HEK293 (cell line): ENCODE measurements at regions not wholly inside any gene's neighbourhood (a gene's known extent, or its start where the extent isn't known, plus 50 kb on each side); places are given as distances from the start of the nearest gene placed in this dataset.

Source experiments
- CTCF ChIA-PET: fragments of 350-600 bp; formaldehyde crosslinking; extraction: SDS; loops from one replicate; lab custom pipeline; 2021; ENCODE audit warnings: antibody characterized with exemption; lab: Yijun Ruan, JAX
- POLR2A ChIA-PET: fragments of 300-600 bp; formaldehyde crosslinking; extraction: SDS; loops from one replicate; lab custom pipeline; 2020; ENCODE audit warnings: antibody characterized with exemption, inconsistent platforms; lab: Yijun Ruan, JAX
- H3K27ac ChIP-seq: fragments of 200-500 bp; sonication (Bioruptor generic); 2 replicates; pipeline ENCODE4 v1.5.1; 2014; ENCODE audit warnings: low read depth, low read length, control low read depth, inconsistent platforms; ENCODE audit errors: extremely low read depth
- H3K36me3 ChIP-seq, 2 experiments: fragments of 200-500 bp in 1 of 2; sonication (Bioruptor generic) in 1 of 2; 1 replicate in 1 of 2; 2 replicates in 1 of 2; pipeline ENCODE4 v1.5.1; 2014 to 2017; ENCODE audit warnings: inconsistent platforms in 2 of 2, low read length in 2 of 2; ENCODE audit not compliant: control insufficient read depth in 2 of 2, insufficient read depth in 1 of 2
- H3K4me1 ChIP-seq: fragments of 200-500 bp; sonication (Bioruptor generic); 2 replicates; pipeline ENCODE4 v1.5.1; 2014; ENCODE audit warnings: mild to moderate bottlenecking, low read length, inconsistent platforms; ENCODE audit not compliant: control insufficient read depth, insufficient read depth
- H3K4me3 ChIP-seq: 2 replicates; pipeline ENCODE4 v1.5.1; 2011; ENCODE audit warnings: low read depth, mild to moderate bottlenecking, control low read depth, low read length, moderate library complexity
- H3K9me3 ChIP-seq: fragments of 200-500 bp; sonication (Bioruptor generic); 2 replicates; pipeline ENCODE4 v1.5.1; 2014; ENCODE audit warnings: low read depth, low read length, inconsistent platforms; ENCODE audit not compliant: control insufficient read depth, insufficient read depth
- ATF2 ChIP-seq: fragments of 450-650 bp; formaldehyde crosslinking; IDR thresholded peaks from 2 replicates; pipeline ENCODE4 v1.5.1; 2016; ENCODE audit warnings: missing biosample characterization, missing genetic modification characterization, low read depth
- GLI4 ChIP-seq: fragments of 450-650 bp; formaldehyde crosslinking; IDR thresholded peaks from 2 replicates; pipeline ENCODE4 v1.5.1; 2016; ENCODE audit warnings: missing biosample characterization, missing genetic modification characterization
- GLIS2 ChIP-seq: fragments of 450-650 bp; formaldehyde crosslinking; IDR thresholded peaks from 2 replicates; pipeline ENCODE4 v1.5.1; 2016; ENCODE audit warnings: missing biosample characterization, missing genetic modification characterization
- MZF1 ChIP-seq: fragments of 450-650 bp; formaldehyde crosslinking; IDR thresholded peaks from 2 replicates; pipeline ENCODE4 v1.5.1; 2017; ENCODE audit warnings: missing biosample characterization, missing genetic modification characterization, borderline replicate concordance
- PRDM4 ChIP-seq: fragments of 450-650 bp; formaldehyde crosslinking; IDR thresholded peaks from 2 replicates; pipeline ENCODE4 v1.5.1; 2017; ENCODE audit warnings: missing biosample characterization, missing genetic modification characterization
- ZBTB10 ChIP-seq: fragments of 450-650 bp; formaldehyde crosslinking; IDR thresholded peaks from 2 replicates; pipeline ENCODE4 v1.5.1; 2016; ENCODE audit warnings: missing biosample characterization, missing genetic modification characterization
- ZBTB17 ChIP-seq: fragments of 450-650 bp; formaldehyde crosslinking; IDR thresholded peaks from 2 replicates; pipeline ENCODE4 v1.5.1; 2016; ENCODE audit warnings: missing biosample characterization, missing genetic modification characterization
- ZIC2 ChIP-seq: fragments of 450-650 bp; formaldehyde crosslinking; IDR thresholded peaks from 2 replicates; pipeline ENCODE4 v1.5.1; 2016; ENCODE audit warnings: missing biosample characterization, missing genetic modification characterization
- ZNF175 ChIP-seq: fragments of 450-650 bp; formaldehyde crosslinking; IDR thresholded peaks from 2 replicates; pipeline ENCODE4 v1.5.1; 2016; ENCODE audit warnings: missing biosample characterization, missing genetic modification characterization
- ZNF266 ChIP-seq: fragments of 450-650 bp; formaldehyde crosslinking; IDR thresholded peaks from 2 replicates; pipeline ENCODE4 v1.5.1; 2016; ENCODE audit warnings: missing biosample characterization, missing genetic modification characterization, low read depth
- ZNF274 ChIP-seq, 2 experiments: fragments of 200-500 bp in 1 of 2; fragments of 450-650 bp in 1 of 2; sonication (Bioruptor generic) in 1 of 2; formaldehyde crosslinking in 1 of 2; IDR thresholded peaks; 2 replicates each; pipeline versions ENCODE4 v1.5.1 to v1.6.1; 2014 to 2016; ENCODE audit warnings: borderline replicate concordance in 1 of 2, inconsistent platforms in 1 of 2, low read length in 1 of 2, missing biosample characterization in 1 of 2, missing genetic modification characterization in 1 of 2
- ZNF311 ChIP-seq: fragments of 450-650 bp; formaldehyde crosslinking; IDR thresholded peaks from 2 replicates; pipeline ENCODE4 v1.5.1; 2017; ENCODE audit warnings: missing biosample characterization, missing genetic modification characterization, borderline replicate concordance
- ZNF398 ChIP-seq: fragments of 450-650 bp; formaldehyde crosslinking; IDR thresholded peaks from 2 replicates; pipeline ENCODE4 v1.5.1; 2017; ENCODE audit warnings: missing biosample characterization, missing genetic modification characterization
- ZNF639 ChIP-seq: fragments of 450-650 bp; formaldehyde crosslinking; IDR thresholded peaks from 2 replicates; pipeline ENCODE4 v1.5.1; 2016; ENCODE audit warnings: missing biosample characterization, missing genetic modification characterization
- ZNF660 ChIP-seq: fragments of 450-650 bp; IDR thresholded peaks from 2 replicates; pipeline ENCODE4 v1.5.1; 2018; ENCODE audit warnings: missing biosample characterization, mild to moderate bottlenecking, missing genetic modification characterization
- ZSCAN5A ChIP-seq: fragments of 450-650 bp; formaldehyde crosslinking; IDR thresholded peaks from 2 replicates; pipeline ENCODE4 v1.5.1; 2016; ENCODE audit warnings: missing biosample characterization, missing genetic modification characterization

- Histone ChIP-seq H3K36me3 (no peaks in the 10 kb centered on the region), H3K4me1 (peaks cover 14% of the 10 kb centered on the region), H3K27ac (no peak overlapping the region), H3K9me3 (no peaks in the 10 kb centered on the region), H3K4me3 (no peak overlapping the region)
- peak; percentile 23; the same call in 1 of the 2 replicates for TF ChIP-seq GLIS2 (tag by site-specific recombination)
- peak; percentile 51 for TF ChIP-seq ZIC2 (tag by site-specific recombination)
- TF ChIP-seq MZF1, result no peak
- no peak for TF ChIP-seq ZNF274 (IDR thresholded peaks at IDR 0.05; ENCODE audit: low read length)
- no peak for TF ChIP-seq ZNF274 (tag by site-specific recombination; IDR thresholded peaks at IDR 0.05; ENCODE audit: borderline replicate concordance)
- CTCF ChIA-PET, result interaction anchor here (2.2 to 3.9 kb wide), 2 partner anchors 10 to 12 kb away, joined by 12 to 25 read pairs; no protein-coding TSS in a partner anchor
- POLR2A ChIA-PET, result no interaction called here
These were observed 287.4 kb downstream of the UACA start for GRCh38 chr15:70475921-70476320.

- POLR2A ChIA-PET, result no interaction called here
- CTCF ChIA-PET, result interaction anchor here (0.9 to 3.9 kb wide), 4 partner anchors 9 to 999 kb away, joined by 3 to 25 read pairs (median 8); no protein-coding TSS in a partner anchor
- Histone ChIP-seq H3K9me3 (no peaks in the 10 kb centered on the region), H3K4me3 (no peak overlapping the region), H3K27ac (no peak overlapping the region; the same call in 1 of the 2 replicates), H3K4me1 (peaks cover 14% of the 10 kb centered on the region), H3K36me3 (no peaks in the 10 kb centered on the region)
- TF ChIP-seq ZBTB17 (tag by site-specific recombination), result no peak
- no peak for TF ChIP-seq ZNF311 (tag by site-specific recombination)
- no peak for TF ChIP-seq ZNF266 (tag by site-specific recombination)
- TF ChIP-seq ATF2 (tag by site-specific recombination), result no peak
- TF ChIP-seq GLI4 (tag by site-specific recombination), result no peak
- no peak for TF ChIP-seq ZNF398 (tag by site-specific recombination)
- TF ChIP-seq PRDM4, result no peak
- no peak for TF ChIP-seq ZNF175 (tag by site-specific recombination)
- TF ChIP-seq ZNF660 (tag by site-specific recombination), result no peak
- no peak for TF ChIP-seq ZSCAN5A (tag by site-specific recombination)
- TF ChIP-seq ZNF639 (tag by site-specific recombination), result no peak
- no peak for TF ChIP-seq ZBTB10 (tag by site-specific recombination)
These were observed 288.0 kb downstream of the UACA start for GRCh38 chr15:70475407-70475781.
